Astrocyte (in vitro differentiated cells and primary cell): ENCODE measurements at regions not wholly inside any gene's neighbourhood (a gene's known extent, or its start where the extent isn't known, plus 50 kb on each side); places are given as distances from the start of the nearest gene placed in this dataset.
"Not testable (repeated sequence)": the region's sequence is repeated elsewhere in the genome, so short reads cannot be mapped to it uniquely, and the experiment has no call there.

Experiments
- CTCF ChIP-seq: IDR thresholded peaks from 2 replicates; pipeline ENCODE4 v1.5.1; 2011; ENCODE audit warnings: low read depth, mild to moderate bottlenecking, inconsistent platforms, low read length, moderate library complexity; ENCODE audit not compliant: insufficient read depth
- EZH2 ChIP-seq: IDR thresholded peaks from 2 replicates; pipeline ENCODE4 v1.6.1; 2012; ENCODE audit warnings: mild to moderate bottlenecking, low read length, inconsistent platforms; ENCODE audit not compliant: insufficient read depth

GRCh38 chr22:22189796-22190195, 54.8 kb upstream of the VPREB1 start:
- TF ChIP-seq CTCF, EZH2: not testable (repeated sequence)
